Motor neuron (in vitro differentiated cells): ENCODE measurements at regions not wholly inside any gene's neighbourhood (a gene's known extent, or its start where the extent isn't known, plus 50 kb on each side); places are given as distances from the start of the nearest gene placed in this dataset.

Source experiments
- ATAC-seq, 8 experiments: fragments of 200-7000 bp; cut with Tn5 transposase; replicated peaks in 6 of 8; 2 replicates each; pipeline ENCODE4 v1.8.0; 2021; ENCODE audit warnings: mild to moderate bottlenecking in 8 of 8, moderate library complexity in 8 of 8
- H3K27ac ChIP-seq, 2 donors: fragments of 250-450 bp; sonication (Bioruptor Pico); 2 replicates each; pipeline ENCODE4 v1.9.0; 2021; ENCODE audit warnings: antibody characterized with exemption in 2 of 2, mild to moderate bottlenecking in 2 of 2, moderate library complexity in 1 of 2
- H3K4me1 ChIP-seq, 2 donors: fragments of 250-450 bp; sonication (Bioruptor Pico); replicated peaks in 1 of 2; 2 replicates each; pipeline ENCODE4 v1.6.1; 2021; ENCODE audit warnings: antibody characterized with exemption in 2 of 2, mild to moderate bottlenecking in 2 of 2, moderate library complexity in 1 of 2
- H3K4me3 ChIP-seq, 5 donors: fragments of 250-450 bp; sonication (Bioruptor Pico); 2 replicates each; pipeline ENCODE4 v1.9.0; 2021; ENCODE audit warnings: antibody characterized with exemption in 5 of 5, mild to moderate bottlenecking in 5 of 5, moderate library complexity in 4 of 5
- WGBS, 10 experiments: fragments of 450-650 bp; shearing (Covaris generic); methylation state at CpG; one replicate each; pipeline ENCODE4 v1.0.0; 2022; 5-methylcytosine and 5-hydroxymethylcytosine counted together
- in situ Hi-C, 9 experiments: fragments of 400-800 bp; cut with MboI; loops; one replicate each; pipeline ENCODE4 v1.15.0; 2021; ENCODE audit warnings: low sequenced_read_pairs in 9 of 9, low pct_unique_long_range_greater_than_20kb in 2 of 9; ENCODE audit not compliant: unreplicated experiment in 9 of 9

DNA sequence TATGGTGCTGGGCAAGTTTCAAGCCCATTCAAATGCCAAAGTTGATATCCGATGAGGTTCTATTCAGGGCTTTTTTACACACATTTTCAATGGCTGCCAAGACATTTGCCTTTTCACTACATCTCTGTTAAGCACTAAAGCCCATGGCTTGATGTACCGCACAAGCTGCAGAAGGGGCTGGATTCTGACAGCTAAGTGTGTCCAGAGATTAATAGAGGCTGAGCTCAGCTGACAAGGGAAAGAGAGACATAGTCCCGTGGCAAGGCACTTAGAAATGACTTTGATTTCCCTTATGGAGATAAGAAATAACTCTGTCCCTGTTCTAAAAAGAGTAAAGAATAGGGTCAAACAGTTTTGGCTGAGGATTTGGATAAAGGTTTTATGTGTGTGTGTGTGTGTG lies 198.6 kb downstream of the DMRT2 start:
- ATAC-seq, result peak in 2 of 8 experiments; percentile 45 to 60
- H3K4me1 ChIP-seq, result no peaks in the 10 kb centered on the region
- in situ Hi-C loops, result no loop called here
- 36 to 100% (median 67%) methylated on average over 1 to 3 of the region's 3 CpGs; no CpG with 5 or more reads in 2 of the 10 experiments for WGBS, 10 experiments
- no peak overlapping the region for H3K27ac ChIP-seq
- no peak overlapping the region for H3K4me3 ChIP-seq

DNA sequence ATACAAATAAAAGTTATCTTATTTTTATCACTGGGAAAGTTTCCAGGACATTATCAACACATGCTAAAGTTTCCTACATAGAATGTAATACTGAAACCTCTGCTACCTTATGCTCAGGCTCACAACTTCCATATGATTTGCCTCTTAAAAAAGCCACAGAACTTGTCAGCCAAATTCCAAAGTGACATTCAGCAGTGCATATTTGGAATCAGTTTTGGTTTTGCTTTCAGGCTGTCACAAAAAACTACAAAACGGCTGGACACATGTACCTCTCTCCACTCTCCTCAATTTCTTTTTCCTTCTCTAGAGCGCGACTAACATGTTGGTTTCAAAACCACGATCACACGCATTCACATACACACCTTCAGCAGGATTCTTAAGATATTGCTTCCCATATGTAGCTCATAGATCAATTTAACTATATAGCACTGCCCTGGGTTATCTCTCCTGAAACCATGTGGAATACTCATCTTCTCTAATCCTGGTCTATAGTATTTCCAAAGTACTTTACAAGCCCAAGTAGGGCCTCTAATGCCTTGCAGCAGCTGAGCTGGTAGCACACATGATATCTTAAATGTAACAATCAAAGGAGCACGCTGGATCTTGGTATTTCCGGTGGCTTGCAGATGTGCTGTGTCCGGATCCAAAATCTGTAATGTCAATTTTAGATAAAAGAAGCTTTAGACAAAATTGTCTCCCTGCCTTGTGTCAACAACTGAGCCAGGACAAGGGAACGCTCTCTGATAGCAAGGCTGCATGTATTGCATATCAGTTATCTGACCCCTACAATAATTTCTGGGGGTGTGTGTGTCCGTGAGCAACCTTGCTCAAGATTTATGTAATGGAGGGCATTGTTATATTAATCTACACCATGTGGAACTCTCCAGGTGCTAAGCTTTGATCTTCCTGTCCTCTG lies 203.2 kb downstream of the DMRT2 start:
- H3K27ac ChIP-seq, result no peak overlapping the region
- no peak overlapping the region for H3K4me3 ChIP-seq
- no peak for ATAC-seq
- in situ Hi-C loops, result no loop called here
- WGBS, 10 experiments, result 4 to 100% (median 91%) methylated on average over 2 to 8 of the region's 10 CpGs
- H3K4me1 ChIP-seq, result no peaks in the 10 kb centered on the region

DNA sequence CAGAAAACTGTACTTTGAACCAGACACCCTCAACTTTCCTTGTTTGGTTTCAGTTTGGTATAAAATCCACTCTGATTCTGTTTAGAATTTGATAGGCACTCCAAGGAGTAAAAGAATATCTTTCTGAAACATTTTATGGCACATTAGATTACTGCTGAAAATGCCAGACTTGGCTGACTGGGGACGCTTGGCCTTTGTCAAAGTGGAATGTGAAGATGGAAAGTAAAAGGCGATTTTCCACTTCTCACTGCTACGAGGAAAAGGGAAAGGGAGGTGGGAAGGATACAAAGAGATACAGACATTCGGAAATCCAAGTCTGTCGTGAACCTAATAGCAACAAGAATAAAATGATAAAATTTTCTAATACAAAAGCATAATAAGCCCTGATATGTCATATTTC lies 203.9 kb downstream of the DMRT2 start:
- in situ Hi-C loops, result no loop called here
- Histone ChIP-seq H3K4me1 (no peaks in the 10 kb centered on the region), H3K4me3 (no peak overlapping the region), H3K27ac (no peak overlapping the region)
- ATAC-seq, result no peak
- WGBS, 10 experiments, result 23 to 100% (median 81%) methylated on average over 1 to 5 of the region's 5 CpGs; no CpG with 5 or more reads in 1 of the 10 experiments

DNA sequence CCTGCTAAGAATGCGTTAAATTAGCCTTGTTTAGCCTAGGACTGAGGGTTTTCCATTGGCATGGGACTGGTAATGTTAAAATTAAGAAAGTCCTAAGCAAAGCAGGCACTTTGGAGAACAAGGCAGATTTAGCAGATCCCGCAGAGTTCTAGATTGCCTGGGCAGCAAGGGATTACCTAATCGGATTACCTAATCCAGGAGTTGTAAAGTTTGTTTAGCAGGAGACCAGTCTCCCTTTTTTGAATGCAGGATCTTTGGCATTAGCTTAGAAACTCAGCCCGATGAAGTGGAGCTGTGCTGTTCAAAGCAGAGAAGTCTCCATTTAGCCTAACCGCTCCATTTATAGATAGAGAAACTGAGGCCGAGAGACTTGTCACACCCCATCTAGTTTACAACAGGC lies 206.0 kb downstream of the DMRT2 start:
- WGBS, 10 experiments, result 48 to 100% (median 98%) methylated on average over 1 to 5 of the region's 6 CpGs; no CpG with 5 or more reads in 2 of the 10 experiments
- in situ Hi-C loops, result no loop called here
- no peaks in the 10 kb centered on the region for H3K4me1 ChIP-seq
- no peak for ATAC-seq
- H3K27ac ChIP-seq, result no peak overlapping the region
- H3K4me3 ChIP-seq, result no peak overlapping the region

DNA sequence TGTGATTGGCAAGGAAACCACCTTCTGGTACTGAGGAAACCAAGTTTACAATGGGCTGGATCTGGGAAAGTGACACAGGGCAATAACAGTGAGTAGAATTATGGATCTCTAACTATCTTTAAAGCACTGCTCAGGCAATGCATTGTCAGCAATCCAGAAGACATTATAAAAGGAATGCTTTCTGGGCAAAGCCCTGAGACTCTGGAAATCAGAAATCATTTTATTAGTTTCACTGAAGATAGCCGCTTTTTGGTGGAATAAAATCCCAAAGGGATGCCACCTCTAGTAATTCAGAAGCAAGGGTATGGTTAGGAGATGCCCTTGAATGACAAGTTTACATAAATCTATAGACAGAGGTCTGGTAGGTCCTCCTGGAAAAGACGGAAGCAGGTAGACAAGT lies 211.1 kb downstream of the DMRT2 start:
- in situ Hi-C loops, result no loop called here
- no peak for ATAC-seq
- Histone ChIP-seq H3K4me3 (no peak overlapping the region), H3K27ac (no peak overlapping the region), H3K4me1 (no peaks in the 10 kb centered on the region)
- 13 to 100% (median 100%) methylated on average over 1 to 2 of the region's 2 CpGs; no CpG with 5 or more reads in 3 of the 10 experiments for WGBS, 10 experiments

DNA sequence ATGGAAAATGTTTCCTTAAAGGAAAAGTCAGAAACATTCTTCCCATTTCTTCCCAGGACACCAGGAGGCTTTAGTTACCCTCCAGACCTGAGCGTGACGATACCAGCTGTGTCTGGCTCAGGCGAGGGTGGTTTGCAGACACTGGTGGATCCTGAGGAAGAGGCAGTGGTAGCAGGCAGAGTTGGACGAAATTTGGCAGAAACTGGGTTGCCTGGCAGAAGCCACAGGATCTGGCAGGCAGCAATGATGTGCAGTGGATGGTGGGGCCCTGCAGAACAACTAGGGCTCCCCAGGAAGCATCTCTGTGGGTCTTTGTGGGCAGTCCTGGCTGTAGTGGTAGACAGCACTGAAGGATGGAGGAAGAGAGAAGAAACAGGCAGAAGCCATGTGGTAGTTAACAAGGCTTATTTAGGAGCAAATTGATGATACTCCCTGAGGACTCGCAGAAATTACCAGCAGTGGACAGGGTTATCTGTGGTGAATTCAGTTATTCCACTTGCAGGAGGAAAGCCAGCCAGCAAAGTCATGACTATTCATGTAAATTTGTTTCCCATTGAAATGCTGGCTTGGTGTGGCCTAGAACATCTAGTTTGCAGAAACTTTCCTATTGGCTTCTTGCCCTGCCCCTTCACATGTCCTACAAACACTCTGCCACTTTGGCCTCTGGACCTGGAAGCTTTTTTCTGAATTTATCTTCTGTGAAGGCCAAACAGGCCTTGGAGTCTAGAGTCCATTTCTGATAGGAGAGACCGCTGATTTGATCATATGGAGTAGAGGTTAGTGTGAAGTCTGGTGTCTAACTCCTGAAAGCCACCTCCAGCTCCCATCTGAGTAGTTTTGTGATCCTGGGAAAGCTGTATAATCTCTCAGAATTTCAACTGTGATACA lies 212.0 kb downstream of the DMRT2 start:
- in situ Hi-C loops, result no loop called here
- H3K27ac ChIP-seq, result no peak overlapping the region
- 0 to 94% (median 37%) methylated on average over 1 to 5 of the region's 6 CpGs; no CpG with 5 or more reads in 2 of the 10 experiments for WGBS, 10 experiments
- ATAC-seq, result peak in 3 of 8 experiments; percentile 65 to 89 (median 80)
- H3K4me1 ChIP-seq, result no peaks in the 10 kb centered on the region
- H3K4me3 ChIP-seq, result no peak overlapping the region

DNA sequence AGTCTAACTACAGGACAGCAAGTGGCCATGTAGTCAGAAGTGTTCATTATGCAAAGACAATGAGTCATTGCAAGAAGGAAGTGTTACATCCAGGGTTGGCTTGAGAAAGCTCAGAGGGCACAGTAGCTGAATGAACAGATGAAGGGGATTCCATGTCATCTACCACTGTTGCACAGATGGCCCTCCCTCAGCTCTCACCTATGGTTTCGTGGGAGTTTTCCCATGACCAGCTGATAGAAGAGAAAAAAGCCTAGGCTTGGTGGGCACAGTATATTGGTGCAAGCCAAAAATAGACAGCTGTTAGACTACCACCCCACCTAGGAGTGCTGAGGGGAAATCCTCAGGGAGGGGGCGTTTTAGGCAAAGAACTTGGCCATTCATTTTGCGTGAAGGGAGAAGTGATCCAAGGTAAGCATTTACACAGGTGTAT lies 217.0 kb downstream of the DMRT2 start:
- WGBS, 10 experiments, result 0 to 94% (median 59%) methylated on average over 1 to 3 of the region's 3 CpGs; no CpG with 5 or more reads in 3 of the 10 experiments

DNA sequence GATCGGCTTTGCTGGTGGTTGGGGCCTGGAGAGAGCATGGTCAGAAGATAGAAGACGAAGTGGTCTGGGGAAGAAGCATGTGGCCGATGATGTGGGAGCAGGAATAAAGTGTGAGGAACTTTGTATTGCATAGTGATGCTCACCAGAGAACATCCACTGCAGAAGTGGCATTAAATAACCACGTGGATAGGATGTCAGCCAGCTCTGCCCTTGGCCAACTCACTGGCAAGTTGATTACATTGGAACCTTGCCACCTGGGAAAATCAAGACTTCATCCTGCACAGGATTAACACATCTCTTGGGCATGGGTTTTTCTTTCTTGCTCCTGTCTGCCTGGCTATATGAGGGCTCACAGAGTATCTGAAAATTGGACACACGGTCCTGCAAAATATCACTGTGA lies 217.4 kb downstream of the DMRT2 start:
- 8 to 92% (median 77%) methylated on average over 1 to 3 of the region's 5 CpGs; no CpG with 5 or more reads in 1 of the 10 experiments for WGBS, 10 experiments
- Histone ChIP-seq H3K4me3 (no peak overlapping the region), H3K27ac (no peak overlapping the region), H3K4me1 (no peaks in the 10 kb centered on the region)
- in situ Hi-C loops, result no loop called here
- no peak for ATAC-seq

More for the DNA sequence above, 217.0 kb downstream of the DMRT2 start:
- Histone ChIP-seq H3K4me1 (no peaks in the 10 kb centered on the region), H3K4me3 (no peak overlapping the region), H3K27ac (no peak overlapping the region)
- ATAC-seq, result peak in 5 of 8 experiments; percentile 48 to 59 (median 53)
- in situ Hi-C loops, result no loop called here

DNA sequence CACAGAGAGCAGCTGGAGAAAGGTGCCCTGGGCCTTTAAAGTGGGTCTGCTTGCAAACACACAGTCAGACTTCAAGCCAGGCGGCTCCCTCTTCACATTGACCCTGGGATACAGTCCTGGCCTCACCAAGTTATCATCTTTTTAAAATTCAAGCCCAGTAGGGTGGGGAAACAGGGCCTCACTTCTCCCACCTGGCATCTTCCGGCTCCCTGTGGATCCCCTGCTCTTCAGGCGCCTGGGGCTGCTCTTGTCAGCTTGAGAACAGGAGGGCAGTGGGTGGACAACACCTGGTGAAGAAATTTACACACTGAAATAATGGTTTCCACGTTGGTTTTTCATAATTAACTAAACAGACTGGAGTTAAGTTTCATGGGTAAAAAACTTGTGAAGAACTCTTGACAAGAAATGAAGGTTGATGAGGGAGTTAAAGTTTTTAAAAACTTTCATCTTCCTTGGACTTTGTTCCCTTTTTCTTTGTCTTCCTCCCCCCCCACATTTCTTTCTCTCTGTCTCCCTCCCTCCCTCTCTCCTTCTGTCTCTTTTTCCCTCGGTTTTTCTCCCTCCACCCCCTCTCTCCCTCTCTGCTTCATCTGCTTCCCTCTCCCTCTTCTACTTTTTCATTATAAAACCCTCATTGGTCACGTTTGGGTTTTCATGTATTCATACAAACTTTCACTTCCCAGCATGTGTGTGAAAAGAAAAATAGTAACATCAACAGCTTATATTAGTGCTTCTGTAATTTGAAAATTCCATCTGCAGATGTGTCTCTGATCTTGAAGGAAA lies 219.6 kb downstream of the DMRT2 start:
- H3K4me3 ChIP-seq, result no peak overlapping the region
- in situ Hi-C loops, result no loop called here
- H3K4me1 ChIP-seq, result peaks cover 3 to 5% of the 10 kb centered on the region in 2 donors
- ATAC-seq, result no peak
- WGBS, 10 experiments, result 0 to 80% (median 49%) methylated on average over 1 to 3 of the region's 6 CpGs; no CpG with 5 or more reads in 2 of the 10 experiments
- H3K27ac ChIP-seq, result no peak overlapping the region

DNA sequence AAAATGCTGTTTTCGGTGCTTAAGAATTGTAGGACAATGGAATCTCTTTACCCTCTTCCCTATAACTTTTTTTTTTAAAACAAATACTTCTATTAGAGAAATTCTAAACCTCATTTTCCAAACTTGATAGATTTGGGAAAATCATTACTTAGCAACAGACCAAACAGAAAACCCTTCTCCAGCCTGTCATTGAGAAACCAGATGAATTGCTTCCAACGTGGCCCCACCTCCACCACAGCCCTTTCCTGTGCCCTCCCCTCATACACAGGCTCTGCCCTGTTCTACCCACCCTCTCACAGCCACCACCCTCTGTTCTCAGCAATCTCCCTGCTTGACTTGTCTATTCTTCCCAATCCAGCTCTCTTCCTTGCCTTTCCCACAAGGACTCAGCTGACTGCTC lies 221.2 kb downstream of the DMRT2 start:
- H3K27ac ChIP-seq, result no peak overlapping the region
- H3K4me1 ChIP-seq, result peaks cover 3 to 5% of the 10 kb centered on the region in 2 donors
- no peak overlapping the region for H3K4me3 ChIP-seq
- in situ Hi-C loops, result no loop called here
- peak in 1 of 8 experiments; percentile 38 for ATAC-seq
- WGBS, 10 experiments, result 28 to 100% (median 67%) methylated on average over 1 to 2 of the region's 2 CpGs

DNA sequence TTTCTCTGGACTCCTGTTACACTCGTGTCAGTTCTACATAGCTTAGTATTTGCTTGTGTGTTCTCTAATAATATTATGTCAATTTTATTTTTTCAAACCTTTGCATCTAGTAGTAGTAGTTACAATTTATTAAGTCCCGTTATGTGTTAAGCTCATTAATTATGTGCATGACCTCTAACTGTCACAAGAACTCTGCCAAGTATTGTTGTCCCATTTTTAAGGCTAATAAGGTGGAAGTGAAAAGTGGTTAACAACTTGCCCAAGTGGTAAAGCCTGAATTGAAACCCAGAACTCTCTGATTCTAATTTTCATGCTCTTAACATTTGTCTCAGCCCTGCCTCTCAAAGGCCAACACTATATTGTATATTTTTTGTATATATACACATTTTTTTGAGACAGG lies 221.6 kb downstream of the DMRT2 start:
- 38 to 100% (median 61%) methylated on average over 1 to 2 of the region's 2 CpGs; no CpG with 5 or more reads in 2 of the 10 experiments for WGBS, 10 experiments
- in situ Hi-C loops, result no loop called here
- ATAC-seq, result no peak

DNA sequence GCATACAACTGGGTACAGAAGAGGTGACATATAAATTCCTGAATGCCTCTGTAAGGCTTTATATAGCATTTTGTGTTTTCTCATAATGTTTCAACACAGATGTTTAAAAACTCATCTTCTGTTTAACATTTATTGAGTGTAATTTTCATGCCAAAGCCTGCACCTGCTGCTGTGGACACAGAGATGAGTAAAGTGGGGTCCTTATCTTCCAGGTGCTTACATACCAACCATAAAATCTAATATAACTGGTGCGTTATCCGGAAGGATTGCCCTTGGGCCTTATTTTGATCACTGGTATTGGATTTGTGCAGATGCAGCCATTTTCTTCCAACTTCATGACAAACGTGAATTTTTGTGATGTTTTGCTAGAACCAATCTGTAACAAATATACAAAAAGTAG lies 222.3 kb downstream of the DMRT2 start:
- peaks cover 3 to 5% of the 10 kb centered on the region in 2 donors for H3K4me1 ChIP-seq
- no peak overlapping the region for H3K4me3 ChIP-seq
- WGBS, 10 experiments, result 54 to 95% (median 82%) methylated on average over 1 to 3 of the region's 3 CpGs; no CpG with 5 or more reads in 3 of the 10 experiments
- no peak for ATAC-seq
- in situ Hi-C loops, result no loop called here
- no peak overlapping the region for H3K27ac ChIP-seq

More for the DNA sequence above, 221.6 kb downstream of the DMRT2 start:
- Histone ChIP-seq H3K4me3 (no peak overlapping the region), H3K4me1 (peaks cover 3 to 5% of the 10 kb centered on the region in 2 donors), H3K27ac (no peak overlapping the region)
